Vagina (tissue), 2 donors: ENCODE measurements at regions not wholly inside any gene's neighbourhood (a gene's known extent, or its start where the extent isn't known, plus 50 kb on each side); places are given as distances from the start of the nearest gene placed in this dataset.

Source experiments
- POLR2A ChIP-seq, 2 donors: fragments of 450-650 bp; IDR thresholded peaks; one replicate each; pipeline ENCODE4 v1.6.1; 2017; ENCODE audit warnings: antibody characterized with exemption in 2 of 2, mild to moderate bottlenecking in 2 of 2, moderate library complexity in 2 of 2
- POLR2AphosphoS5 ChIP-seq, 2 donors: sonication (generic); formaldehyde crosslinking; IDR thresholded peaks; one replicate each; pipeline ENCODE4 v1.9.0; 2017; ENCODE audit warnings: antibody characterized with exemption in 2 of 2, mild to moderate bottlenecking in 2 of 2, low read depth in 1 of 2; ENCODE audit not compliant: insufficient read depth in 1 of 2
- TF ChIP-seq, protein P1 (sequence below), 3 experiments: fragments of 450-650 bp in 2 of 3; fragments of 200-600 bp in 1 of 3; sonication (generic) in 1 of 3; IDR thresholded peaks; one replicate each; pipeline ENCODE4 v1.5.1; 2017 to 2019; ENCODE audit warnings: antibody characterized with exemption in 3 of 3, mild to moderate bottlenecking in 2 of 3, moderate library complexity in 2 of 3

DNA sequence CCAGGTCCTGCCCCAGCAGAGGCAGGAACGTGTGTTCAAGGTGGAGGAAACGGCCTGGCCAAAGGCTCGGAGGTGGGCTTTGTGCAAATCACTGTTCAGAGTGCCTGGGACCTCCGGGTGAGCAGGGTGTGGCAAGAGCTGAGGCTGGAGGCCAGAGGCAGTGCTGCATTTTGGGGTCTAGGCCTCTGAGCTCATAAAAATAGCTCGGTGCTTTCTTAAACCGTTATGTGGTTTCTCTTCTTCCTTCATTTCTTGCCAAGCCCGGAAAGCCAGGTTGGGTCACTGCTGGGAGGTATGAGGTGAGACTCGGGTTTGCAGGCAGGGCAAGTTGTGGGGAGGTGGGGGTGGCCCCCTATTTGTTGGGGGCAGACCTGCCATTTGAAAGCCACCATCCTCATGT lies 178.8 kb upstream of the MYL2 start:
- no peak for TF ChIP-seq POLR2AphosphoS5 (IDR thresholded peaks at IDR 0.05; ENCODE audit: insufficient read depth in 1 of 2, low read depth in 1 of 2)
- TF ChIP-seq, protein P1, sequence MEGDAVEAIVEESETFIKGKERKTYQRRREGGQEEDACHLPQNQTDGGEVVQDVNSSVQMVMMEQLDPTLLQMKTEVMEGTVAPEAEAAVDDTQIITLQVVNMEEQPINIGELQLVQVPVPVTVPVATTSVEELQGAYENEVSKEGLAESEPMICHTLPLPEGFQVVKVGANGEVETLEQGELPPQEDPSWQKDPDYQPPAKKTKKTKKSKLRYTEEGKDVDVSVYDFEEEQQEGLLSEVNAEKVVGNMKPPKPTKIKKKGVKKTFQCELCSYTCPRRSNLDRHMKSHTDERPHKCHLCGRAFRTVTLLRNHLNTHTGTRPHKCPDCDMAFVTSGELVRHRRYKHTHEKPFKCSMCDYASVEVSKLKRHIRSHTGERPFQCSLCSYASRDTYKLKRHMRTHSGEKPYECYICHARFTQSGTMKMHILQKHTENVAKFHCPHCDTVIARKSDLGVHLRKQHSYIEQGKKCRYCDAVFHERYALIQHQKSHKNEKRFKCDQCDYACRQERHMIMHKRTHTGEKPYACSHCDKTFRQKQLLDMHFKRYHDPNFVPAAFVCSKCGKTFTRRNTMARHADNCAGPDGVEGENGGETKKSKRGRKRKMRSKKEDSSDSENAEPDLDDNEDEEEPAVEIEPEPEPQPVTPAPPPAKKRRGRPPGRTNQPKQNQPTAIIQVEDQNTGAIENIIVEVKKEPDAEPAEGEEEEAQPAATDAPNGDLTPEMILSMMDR (IDR thresholded peaks at IDR 0.05) = no peak
- TF ChIP-seq POLR2A (IDR thresholded peaks at IDR 0.05) = no peak
